ENCODE measurements at regions not wholly inside any gene's neighbourhood (a gene's known extent, or its start where the extent isn't known, plus 50 kb on each side); places are given as distances from the start of the nearest gene placed in this dataset.

DNA sequence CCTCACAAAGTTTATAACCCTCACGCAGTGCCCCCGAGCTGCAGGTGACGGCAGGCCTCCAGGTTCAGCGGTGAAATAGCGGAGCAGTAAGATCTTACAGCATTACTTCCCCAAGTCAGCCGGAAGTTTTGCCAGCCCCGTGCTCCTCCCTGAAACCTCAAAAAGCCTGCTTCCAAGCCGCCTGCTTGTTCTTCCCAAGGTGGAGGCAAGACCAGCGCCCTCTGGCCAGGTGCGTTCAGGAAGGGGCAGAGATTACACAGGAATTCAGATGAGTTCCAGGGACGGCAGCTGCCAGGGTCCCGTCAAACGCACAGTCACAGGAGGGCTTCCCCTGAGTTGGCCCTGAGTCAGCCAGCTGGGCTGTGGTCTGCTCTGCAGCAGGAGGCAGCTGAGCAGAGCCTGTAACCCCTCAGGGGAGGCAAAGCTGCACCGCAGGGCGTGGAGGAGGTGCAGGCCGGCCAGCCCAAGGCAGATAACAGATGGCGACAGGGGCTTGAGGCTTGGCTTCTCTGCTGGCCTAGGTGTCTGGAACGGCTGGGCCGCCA lies 124.1 kb upstream of the RPS6KA2 start:
- DNase-seq: no peak

- no peak for DNase-seq
These were observed 123.2 kb upstream of the RPS6KA2 start for GRCh38 chr6:166750108-166750793.

DNA sequence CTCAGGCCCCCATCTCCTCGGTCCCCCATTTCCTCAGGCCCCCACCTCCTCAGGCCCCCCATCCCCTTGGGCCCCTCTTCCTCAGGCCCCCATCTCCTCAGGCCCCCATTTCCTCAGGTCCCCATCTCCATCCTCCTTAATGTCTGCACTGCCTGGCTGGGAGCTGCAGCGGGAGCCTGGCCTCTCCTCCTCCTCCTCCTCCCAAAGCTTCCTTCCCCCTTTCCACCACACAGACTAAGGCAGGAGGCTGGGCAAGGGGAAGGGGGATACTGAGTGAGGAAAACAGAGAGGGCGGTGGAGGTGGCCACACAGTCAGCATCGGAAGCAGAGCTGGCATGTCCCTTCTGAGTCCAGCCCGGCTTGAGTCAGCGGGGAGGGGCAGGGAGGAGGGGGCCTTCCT lies 122.6 kb upstream of the RPS6KA2 start:
- no peak for DNase-seq

- DNase-seq: no peak
These were observed 120.9 kb upstream of the RPS6KA2 start for GRCh38 chr6:166747644-166748595.

GRCh38 chr6:166745801-166746668 lies 119.0 kb upstream of the RPS6KA2 start:
- no peak for DNase-seq

- no peak for DNase-seq
These were observed 117.4 kb upstream of the RPS6KA2 start for GRCh38 chr6:166744223-166745134.

DNA sequence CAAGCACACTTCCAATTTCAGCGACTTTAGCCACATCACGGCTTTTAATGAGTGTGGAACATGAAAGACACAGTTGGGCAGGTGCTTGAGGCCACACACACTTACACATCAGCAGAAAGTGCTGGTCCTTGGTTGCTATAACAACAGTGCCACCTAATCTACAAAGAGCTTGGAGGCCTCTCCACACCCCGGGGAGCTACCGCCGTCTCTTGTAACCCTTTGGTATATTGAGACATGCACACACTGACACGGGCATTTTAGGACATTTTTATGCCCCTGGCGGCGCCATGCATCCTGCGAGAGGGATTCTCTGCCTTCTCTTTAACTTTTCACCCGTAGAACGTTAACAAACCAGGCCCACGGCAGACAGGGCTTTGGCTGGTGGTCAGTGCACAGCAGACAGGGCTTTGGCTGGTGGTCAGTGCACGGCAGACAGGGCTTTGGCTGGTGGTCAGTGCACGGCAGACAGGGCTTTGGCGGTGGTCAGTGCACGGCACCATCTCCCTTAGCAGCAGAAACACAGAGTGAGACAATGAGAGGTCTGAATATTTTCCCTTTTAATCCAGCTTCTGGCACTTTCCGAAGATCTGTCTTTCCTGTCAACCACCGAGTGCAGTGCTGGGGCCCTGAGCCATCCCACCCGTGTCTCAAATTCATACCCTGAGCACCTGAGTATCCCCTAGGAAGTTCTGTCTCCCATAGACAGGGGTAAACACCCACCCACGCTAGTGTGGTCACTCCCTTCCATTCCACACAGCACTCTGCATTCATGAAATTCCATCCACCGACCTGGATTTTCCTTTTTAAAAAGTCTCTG lies 116.6 kb upstream of the RPS6KA2 start:
- no peak for DNase-seq

GRCh38 chr6:166742981-166743380 lies 115.9 kb upstream of the RPS6KA2 start:
- DNase-seq: no peak

DNA sequence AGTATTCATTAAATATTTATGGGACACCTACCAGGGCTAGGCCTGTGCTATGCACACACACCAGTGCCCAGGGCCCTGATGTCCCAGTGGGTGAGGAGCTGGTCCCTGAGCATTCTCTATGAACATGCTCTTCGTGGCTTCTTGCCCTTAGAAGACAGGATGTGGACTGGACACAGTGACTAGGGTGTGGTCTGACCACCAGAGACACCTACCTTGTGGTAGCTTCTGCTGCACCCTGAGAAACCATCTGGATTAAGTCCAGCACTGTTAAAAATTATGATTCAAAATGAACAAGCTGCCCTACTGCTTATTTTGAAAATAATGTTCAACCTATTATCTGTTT lies 112.9 kb upstream of the RPS6KA2 start:
- no peak for DNase-seq

DNA sequence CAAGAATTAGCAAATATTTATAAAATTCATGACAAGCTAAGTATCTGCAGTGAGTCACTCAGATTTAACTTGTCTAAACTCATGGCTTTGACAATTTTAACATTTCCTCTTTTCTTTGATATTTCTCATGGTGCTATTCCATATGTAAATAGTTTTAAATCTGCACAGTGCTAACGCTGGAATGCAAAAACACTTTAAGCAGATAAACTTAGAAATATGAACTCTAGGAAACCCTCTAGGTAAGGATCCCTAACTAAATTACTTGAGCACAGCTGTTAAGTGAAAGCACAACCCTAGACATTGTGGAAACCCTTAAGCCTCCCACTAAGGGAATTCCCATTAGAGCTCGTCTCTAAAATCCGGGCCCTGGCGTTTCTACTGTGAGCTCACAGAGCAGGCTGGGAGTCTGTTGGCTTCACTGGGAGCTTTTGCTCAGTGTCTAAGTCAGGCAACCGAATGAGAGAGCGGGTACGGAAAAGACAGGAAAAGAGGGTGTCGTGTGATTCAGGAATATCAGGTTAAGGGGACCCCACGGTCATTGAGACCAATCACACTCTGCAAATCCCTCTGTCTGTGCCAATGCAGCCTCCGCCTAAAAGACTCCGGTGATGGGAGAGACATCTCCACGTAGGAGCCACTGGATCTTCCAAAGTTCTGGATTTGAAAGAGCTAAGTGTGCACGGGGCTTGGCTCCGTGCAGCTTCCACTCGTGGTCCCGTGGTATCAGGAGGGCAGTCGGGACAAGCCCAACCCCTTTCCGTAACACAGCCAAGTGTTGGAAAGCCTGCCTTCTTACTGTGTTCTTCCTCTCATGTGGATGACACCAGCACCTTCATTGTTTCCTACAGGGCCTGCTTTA lies 112.3 kb upstream of the RPS6KA2 start:
- no peak for DNase-seq

- no peak for DNase-seq
These were observed 111.5 kb upstream of the RPS6KA2 start for GRCh38 chr6:166738386-166739116.

GRCh38 chr6:166737261-166737660 lies 110.2 kb upstream of the RPS6KA2 start:
- DNase-seq: no peak

DNA sequence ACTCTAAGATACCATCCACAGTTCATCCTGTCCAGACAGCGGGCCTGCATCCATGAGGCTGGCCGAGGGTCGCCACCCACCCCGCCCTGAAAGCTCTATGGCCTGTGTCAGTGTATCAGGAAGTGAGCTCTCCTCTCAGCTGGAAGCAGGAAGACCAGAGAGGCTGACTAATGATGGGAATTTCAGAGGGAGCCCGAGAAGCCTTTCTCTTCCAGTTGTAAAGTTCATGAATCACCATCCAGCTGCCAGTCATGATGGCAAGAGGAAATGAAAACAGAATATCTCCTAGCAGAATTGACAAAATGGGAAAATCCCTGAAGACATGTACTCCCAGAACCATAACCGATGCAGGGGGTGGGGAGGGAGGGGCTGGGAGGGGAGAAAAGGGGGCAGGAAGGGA lies 109.6 kb upstream of the RPS6KA2 start:
- no peak for DNase-seq

GRCh38 chr6:166733900-166734299 lies 106.8 kb upstream of the RPS6KA2 start:
- no peak for DNase-seq

GRCh38 chr6:166729658-166730057 lies 102.6 kb upstream of the RPS6KA2 start:
- DNase-seq: no peak

DNA sequence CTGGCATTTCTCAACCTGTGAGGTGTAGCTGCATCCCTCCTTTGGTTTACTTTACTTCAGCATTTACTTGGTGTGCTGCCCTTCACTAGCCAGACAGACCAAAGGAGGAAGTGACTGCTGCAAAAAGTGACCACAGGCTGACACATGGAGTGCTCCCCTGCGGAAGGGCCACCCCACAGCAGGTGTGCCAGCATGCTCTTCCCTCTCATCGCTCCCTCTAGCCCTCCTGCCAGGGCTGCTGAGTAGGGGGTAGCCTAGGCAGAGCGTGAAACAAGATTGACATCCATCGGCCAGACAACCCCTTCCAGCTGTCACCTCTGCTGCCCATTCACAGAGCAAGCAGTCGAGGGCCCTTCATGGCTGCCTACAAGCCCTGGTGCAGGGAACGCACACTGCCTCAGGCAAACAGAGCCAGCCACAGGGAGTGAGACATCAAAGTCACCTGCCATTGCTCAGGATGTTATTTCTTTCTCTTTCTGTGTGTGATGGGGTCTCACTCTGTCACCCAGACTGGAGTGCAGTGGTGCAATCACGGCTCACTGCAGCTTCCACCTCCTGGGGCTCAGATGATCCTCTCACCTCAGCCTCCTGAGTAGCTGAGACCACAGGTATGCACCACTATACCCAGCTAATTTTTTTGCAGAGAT lies 102.0 kb upstream of the RPS6KA2 start:
- DNase-seq: no peak

DNA sequence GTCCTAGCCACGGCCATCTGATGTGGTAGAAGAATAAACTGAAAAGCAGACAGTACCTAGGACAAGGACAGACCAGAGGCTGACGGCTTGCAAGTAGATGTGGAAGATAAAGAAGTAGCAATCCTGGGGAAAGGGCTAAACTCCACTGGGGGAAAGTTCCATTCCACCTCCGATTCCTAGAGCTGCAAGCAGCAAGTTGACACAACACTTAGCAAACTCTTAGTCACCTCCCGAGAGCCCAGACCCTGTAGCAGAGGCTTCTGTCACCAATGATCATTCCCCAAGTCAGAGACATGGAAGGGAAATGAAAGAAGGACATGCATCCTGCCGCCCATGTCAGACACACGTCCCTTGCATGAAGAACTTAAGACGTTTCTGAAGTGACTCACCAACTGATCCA lies 99.2 kb upstream of the RPS6KA2 start:
- no peak for DNase-seq

DNA sequence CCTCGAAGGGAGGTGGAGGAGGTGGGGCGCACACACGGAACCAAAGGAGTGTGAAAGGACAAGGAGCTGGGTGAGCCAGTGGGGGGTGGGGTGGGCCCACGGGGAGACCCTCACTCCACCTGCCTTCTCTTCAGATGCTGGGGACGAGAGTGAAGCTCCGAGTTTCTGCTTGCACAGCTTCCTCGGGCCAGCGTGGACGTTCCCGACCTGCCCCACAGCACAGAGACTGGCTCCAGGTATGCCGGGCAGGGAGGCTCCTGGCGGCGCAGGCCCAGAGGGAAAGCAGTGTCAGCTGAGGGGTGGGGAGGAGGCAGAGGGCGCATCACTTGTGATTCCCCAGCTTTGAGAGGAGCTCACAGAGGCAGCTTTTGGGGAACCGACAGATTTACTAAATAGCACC lies 98.5 kb upstream of the RPS6KA2 start:
- DNase-seq: no peak

Data from muscle of arm (tissue), 1 donor.